ENCODE measurements at regions not wholly inside any gene's neighbourhood (a gene's known extent, or its start where the extent isn't known, plus 50 kb on each side); places are given as distances from the start of the nearest gene placed in this dataset.

GRCh38 chr6:84517741-84518530, 246.5 kb downstream of the TBX18 start:
- Histone ChIP-seq H3K4me3 (ENCODE audit: low read depth, low read length) (no peak overlapping the region), H3K4me2 (ENCODE audit: low read length) (no peak overlapping the region), H3K27ac (ENCODE audit: low read depth, low read length) (no peak overlapping the region), H2AK5ac (ENCODE audit: low read length) (no peak overlapping the region), H3K9me3 (ENCODE audit: insufficient read depth, low read depth, low read length) (no peaks in the 10 kb centered on the region), H3K79me1 (ENCODE audit: low read length) (no peaks in the 10 kb centered on the region), H2BK5ac (ENCODE audit: low read depth, low read length, poor library complexity) (no peak overlapping the region), H3K14ac (ENCODE audit: low read length) (no peak overlapping the region), H3K4ac (ENCODE audit: low read depth, low read length) (no peak overlapping the region), H3K36me3 (ENCODE audit: control insufficient read depth in 1 of 2, insufficient read depth in 2 of 2, low read length in 2 of 2) (no peaks in the 10 kb centered on the region), H4K12ac (ENCODE audit: low read depth, low read length) (no peak overlapping the region), H4K8ac (ENCODE audit: low read depth, low read length) (no peak overlapping the region), H3K23ac (ENCODE audit: low read length) (no peak overlapping the region), H3K9ac (ENCODE audit: low read length) (no peak overlapping the region), H4K91ac (ENCODE audit: low read depth, low read length) (no peak overlapping the region), H3K79me2 (ENCODE audit: control insufficient read depth, insufficient read depth, low read length, poor library complexity) (no peaks in the 10 kb centered on the region), H3K27me3 (ENCODE audit: insufficient read depth, low read length) (no peaks in the 10 kb centered on the region), H3K18ac (ENCODE audit: low read length) (no peak overlapping the region), H2BK12ac (ENCODE audit: low read length) (no peak overlapping the region), H3K4me1 (ENCODE audit: control insufficient read depth in 1 of 2, insufficient read depth in 2 of 2, low read length in 2 of 2) (no peaks in the 10 kb centered on the region), H2AFZ (ENCODE audit: insufficient read depth, low read length, poor library complexity) (no peak overlapping the region), H2BK120ac (ENCODE audit: insufficient read depth, low read length, poor library complexity) (no peak overlapping the region)
- WGBS (ENCODE audit: extremely low coverage, insufficient coverage, insufficient read length) = no CpG with 5 or more reads among the region's 2 CpGs
- DNase-seq = no peak

GRCh38 chr6:84516154-84516553, 248.2 kb downstream of the TBX18 start:
- H4K91ac ChIP-seq (ENCODE audit: low read depth, low read length) = no peak overlapping the region
- no peak overlapping the region for H3K4me3 ChIP-seq (ENCODE audit: low read depth, low read length)
- no peak overlapping the region for H3K18ac ChIP-seq (ENCODE audit: low read length)
- no peaks in the 10 kb centered on the region for H3K36me3 ChIP-seq (ENCODE audit: control insufficient read depth in 1 of 2, insufficient read depth in 2 of 2, low read length in 2 of 2)
- H3K4ac ChIP-seq (ENCODE audit: low read depth, low read length) = no peak overlapping the region
- no peak overlapping the region for H2AK5ac ChIP-seq (ENCODE audit: low read length)
- H2BK5ac ChIP-seq (ENCODE audit: low read depth, low read length, poor library complexity) = no peak overlapping the region
- no peaks in the 10 kb centered on the region for H3K79me1 ChIP-seq (ENCODE audit: low read length)
- H3K27me3 ChIP-seq (ENCODE audit: insufficient read depth, low read length) = no peaks in the 10 kb centered on the region
- H3K27ac ChIP-seq (ENCODE audit: low read depth, low read length) = no peak overlapping the region
- no peaks in the 10 kb centered on the region for H3K4me1 ChIP-seq (ENCODE audit: control insufficient read depth in 1 of 2, insufficient read depth in 2 of 2, low read length in 2 of 2)
- H2BK120ac ChIP-seq (ENCODE audit: insufficient read depth, low read length, poor library complexity) = no peak overlapping the region
- no peak overlapping the region for H3K14ac ChIP-seq (ENCODE audit: low read length)
- H3K9ac ChIP-seq (ENCODE audit: low read length) = no peak overlapping the region
- H3K4me2 ChIP-seq (ENCODE audit: low read length) = no peak overlapping the region
- no peak overlapping the region for H2AFZ ChIP-seq (ENCODE audit: insufficient read depth, low read length, poor library complexity)
- H3K23ac ChIP-seq (ENCODE audit: low read length) = no peak overlapping the region
- H4K12ac ChIP-seq (ENCODE audit: low read depth, low read length) = no peak overlapping the region
- no CpG with 5 or more reads among the region's 2 CpGs for WGBS (ENCODE audit: extremely low coverage, insufficient coverage, insufficient read length)
- no peak overlapping the region for H2BK12ac ChIP-seq (ENCODE audit: low read length)
- DNase-seq = no peak
- H3K9me3 ChIP-seq (ENCODE audit: insufficient read depth, low read depth, low read length) = no peaks in the 10 kb centered on the region
- H4K8ac ChIP-seq (ENCODE audit: low read depth, low read length) = no peak overlapping the region
- H3K79me2 ChIP-seq (ENCODE audit: control insufficient read depth, insufficient read depth, low read length, poor library complexity) = no peaks in the 10 kb centered on the region

- no peak overlapping the region for H4K91ac ChIP-seq (ENCODE audit: low read depth, low read length)
- H2AFZ ChIP-seq (ENCODE audit: insufficient read depth, low read length, poor library complexity) = no peak overlapping the region
- no peak overlapping the region for H3K4me2 ChIP-seq (ENCODE audit: low read length)
- no CpG with 5 or more reads among the region's 6 CpGs for WGBS (ENCODE audit: extremely low coverage, insufficient coverage, insufficient read length)
- H3K4me1 ChIP-seq (ENCODE audit: control insufficient read depth in 1 of 2, insufficient read depth in 2 of 2, low read length in 2 of 2) = no peaks in the 10 kb centered on the region
- no peak overlapping the region for H4K12ac ChIP-seq (ENCODE audit: low read depth, low read length)
- H3K27ac ChIP-seq (ENCODE audit: low read depth, low read length) = no peak overlapping the region
- H2BK120ac ChIP-seq (ENCODE audit: insufficient read depth, low read length, poor library complexity) = no peak overlapping the region
- H3K14ac ChIP-seq (ENCODE audit: low read length) = no peak overlapping the region
- H3K4ac ChIP-seq (ENCODE audit: low read depth, low read length) = no peak overlapping the region
- H3K18ac ChIP-seq (ENCODE audit: low read length) = no peak overlapping the region
- H3K9ac ChIP-seq (ENCODE audit: low read length) = no peak overlapping the region
- H2BK12ac ChIP-seq (ENCODE audit: low read length) = no peak overlapping the region
- no peaks in the 10 kb centered on the region for H3K79me1 ChIP-seq (ENCODE audit: low read length)
- H3K9me3 ChIP-seq (ENCODE audit: insufficient read depth, low read depth, low read length) = no peaks in the 10 kb centered on the region
- H2AK5ac ChIP-seq (ENCODE audit: low read length) = no peak overlapping the region
- no peak for DNase-seq
- no peak overlapping the region for H2BK5ac ChIP-seq (ENCODE audit: low read depth, low read length, poor library complexity)
- H3K23ac ChIP-seq (ENCODE audit: low read length) = no peak overlapping the region
- H3K79me2 ChIP-seq (ENCODE audit: control insufficient read depth, insufficient read depth, low read length, poor library complexity) = no peaks in the 10 kb centered on the region
- no peak overlapping the region for H4K8ac ChIP-seq (ENCODE audit: low read depth, low read length)
- H3K36me3 ChIP-seq (ENCODE audit: control insufficient read depth in 1 of 2, insufficient read depth in 2 of 2, low read length in 2 of 2) = no peaks in the 10 kb centered on the region
- H3K4me3 ChIP-seq (ENCODE audit: low read depth, low read length) = no peak overlapping the region
- H3K27me3 ChIP-seq (ENCODE audit: insufficient read depth, low read length) = no peaks in the 10 kb centered on the region
Observed at GRCh38 chr6:84515067-84515466, 249.3 kb downstream of the TBX18 start.

- H2AK5ac ChIP-seq (ENCODE audit: low read length) = no peak overlapping the region
- H3K18ac ChIP-seq (ENCODE audit: low read length) = no peak overlapping the region
Observed at GRCh38 chr6:84514089-84514971, 250.1 kb downstream of the TBX18 start.

More at GRCh38 chr6:84514089-84514971, 250.1 kb downstream of the TBX18 start:
- Histone ChIP-seq H2BK5ac (ENCODE audit: low read depth, low read length, poor library complexity) (no peak overlapping the region), H3K4ac (ENCODE audit: low read depth, low read length) (no peak overlapping the region), H3K4me2 (ENCODE audit: low read length) (no peak overlapping the region), H3K9ac (ENCODE audit: low read length) (no peak overlapping the region), H2AFZ (ENCODE audit: insufficient read depth, low read length, poor library complexity) (no peak overlapping the region), H3K23ac (ENCODE audit: low read length) (no peak overlapping the region), H2BK12ac (ENCODE audit: low read length) (no peak overlapping the region), H3K36me3 (ENCODE audit: control insufficient read depth in 1 of 2, insufficient read depth in 2 of 2, low read length in 2 of 2) (no peaks in the 10 kb centered on the region), H4K8ac (ENCODE audit: low read depth, low read length) (no peak overlapping the region), H3K27me3 (ENCODE audit: insufficient read depth, low read length) (no peaks in the 10 kb centered on the region), H2BK120ac (ENCODE audit: insufficient read depth, low read length, poor library complexity) (no peak overlapping the region), H4K12ac (ENCODE audit: low read depth, low read length) (no peak overlapping the region), H3K4me3 (ENCODE audit: low read depth, low read length) (no peak overlapping the region), H3K4me1 (ENCODE audit: control insufficient read depth in 1 of 2, insufficient read depth in 2 of 2, low read length in 2 of 2) (no peaks in the 10 kb centered on the region), H3K79me2 (ENCODE audit: control insufficient read depth, insufficient read depth, low read length, poor library complexity) (no peaks in the 10 kb centered on the region), H3K14ac (ENCODE audit: low read length) (no peak overlapping the region), H3K79me1 (ENCODE audit: low read length) (no peaks in the 10 kb centered on the region), H4K91ac (ENCODE audit: low read depth, low read length) (no peak overlapping the region), H3K9me3 (ENCODE audit: insufficient read depth, low read depth, low read length) (no peaks in the 10 kb centered on the region), H3K27ac (ENCODE audit: low read depth, low read length) (no peak overlapping the region)
- no peak for DNase-seq
- WGBS (ENCODE audit: extremely low coverage, insufficient coverage, insufficient read length) = no CpG with 5 or more reads among the region's 5 CpGs

Data from trophoblast cell (in vitro differentiated cells and primary cell).